Colonic mucosa (tissue), 4 donors: ENCODE measurements at regions not wholly inside any gene's neighbourhood (a gene's known extent, or its start where the extent isn't known, plus 50 kb on each side); places are given as distances from the start of the nearest gene placed in this dataset.

ENCODE experiments used
- DNase-seq: peaks from one replicate; pipeline ENCODE4 v3.0.0-alpha.2; 2020
- H3K27ac ChIP-seq: fragments of 200-600 bp; one replicate; pipeline ENCODE4 v1.8.0; 2021
- H3K27me3 ChIP-seq: fragments of 200-600 bp; one replicate; pipeline ENCODE4 v1.8.0; 2021
- H3K36me3 ChIP-seq: fragments of 200-600 bp; one replicate; pipeline ENCODE4 v1.8.0; 2021
- H3K4me1 ChIP-seq: fragments of 200-600 bp; one replicate; pipeline ENCODE4 v1.8.0; 2021; ENCODE audit warnings: mild to moderate bottlenecking
- H3K4me3 ChIP-seq: fragments of 200-600 bp; one replicate; pipeline ENCODE4 v1.8.0; 2021
- H3K9ac ChIP-seq, 2 donors: one replicate each; pipeline ENCODE4 v1.7.0; 2013; ENCODE audit warnings: control low read depth in 2 of 2, low read depth in 2 of 2, low read length in 2 of 2
- H3K9me3 ChIP-seq: fragments of 200-600 bp; one replicate; pipeline ENCODE4 v1.8.0; 2021
- CTCF ChIP-seq: fragments of 200-600 bp; IDR thresholded peaks from one replicate; pipeline ENCODE4 v1.8.0; 2022; ENCODE audit warnings: antibody characterized with exemption, mild to moderate bottlenecking
- intact Hi-C: fragments of 100-400 bp; cut with DNase I; formaldehyde crosslinking; loops from one replicate; pipeline ENCODE4 v1.14.1; 2022
- donor health status: healthy.
- donor health status: DM: no; HTN: no; CAD: no.
- donor health status: DM: no; HTN: no; CAD: no.

GRCh38 chr11:116256215-116256614 lies 516.6 kb downstream of the BUD13 start:
- no peak for TF ChIP-seq CTCF
- H3K9me3 ChIP-seq: no peaks in the 10 kb centered on the region
- DNase-seq: no peak
- H3K27me3 ChIP-seq: no peaks in the 10 kb centered on the region
- H3K4me1 ChIP-seq: no peaks in the 10 kb centered on the region
- H3K36me3 ChIP-seq: no peaks in the 10 kb centered on the region
- no peak overlapping the region for H3K27ac ChIP-seq
- H3K9ac ChIP-seq: no peak overlapping the region
- intact Hi-C loops: no loop called here
- no peak overlapping the region for H3K4me3 ChIP-seq

GRCh38 chr11:116255321-116255953 lies 517.4 kb downstream of the BUD13 start:
- H3K4me1 ChIP-seq: no peaks in the 10 kb centered on the region
- no peak for DNase-seq
- no peak overlapping the region for H3K4me3 ChIP-seq
- no peak overlapping the region for H3K9ac ChIP-seq
- H3K27me3 ChIP-seq: no peaks in the 10 kb centered on the region
- no peak overlapping the region for H3K27ac ChIP-seq
- no peak for TF ChIP-seq CTCF
- no peaks in the 10 kb centered on the region for H3K9me3 ChIP-seq
- intact Hi-C loops: no loop called here
- H3K36me3 ChIP-seq: no peaks in the 10 kb centered on the region

- Histone ChIP-seq H3K9ac (no peak overlapping the region), H3K9me3 (no peaks in the 10 kb centered on the region), H3K27me3 (no peaks in the 10 kb centered on the region), H3K4me1 (no peaks in the 10 kb centered on the region), H3K36me3 (no peaks in the 10 kb centered on the region), H3K27ac (no peak overlapping the region), H3K4me3 (no peak overlapping the region)
- TF ChIP-seq CTCF: no peak
- no peak for DNase-seq
- intact Hi-C loops: no loop called here
These were observed 522.6 kb downstream of the BUD13 start for GRCh38 chr11:116250155-116250554.

- no peak overlapping the region for H3K9ac ChIP-seq
- no peaks in the 10 kb centered on the region for H3K27me3 ChIP-seq
- H3K27ac ChIP-seq: no peak overlapping the region
- H3K4me1 ChIP-seq: no peaks in the 10 kb centered on the region
- intact Hi-C loops: no loop called here
- no peaks in the 10 kb centered on the region for H3K36me3 ChIP-seq
- H3K9me3 ChIP-seq: no peaks in the 10 kb centered on the region
- no peak overlapping the region for H3K4me3 ChIP-seq
- TF ChIP-seq CTCF: no peak
- DNase-seq: no peak
These were observed 523.2 kb downstream of the BUD13 start for GRCh38 chr11:116249561-116249960.

GRCh38 chr11:116244889-116245288 lies 527.9 kb downstream of the BUD13 start:
- Histone ChIP-seq H3K4me1 (no peaks in the 10 kb centered on the region), H3K36me3 (no peaks in the 10 kb centered on the region), H3K4me3 (no peak overlapping the region), H3K27ac (no peak overlapping the region), H3K27me3 (no peaks in the 10 kb centered on the region), H3K9me3 (no peaks in the 10 kb centered on the region), H3K9ac (no peak overlapping the region)
- no peak for TF ChIP-seq CTCF
- DNase-seq: no peak
- intact Hi-C loops: no loop called here
